ENCODE measurements at regions not wholly inside any gene's neighbourhood (a gene's known extent, or its start where the extent isn't known, plus 50 kb on each side); places are given as distances from the start of the nearest gene placed in this dataset.

- no peaks in the 10 kb centered on the region for H3K36me3 ChIP-seq (ENCODE audit: control insufficient read depth in 2 of 2, insufficient read depth in 1 of 2, low read length in 2 of 2)
- H3K4me3 ChIP-seq (ENCODE audit: low read depth, low read length): no peak overlapping the region
- no peaks in the 10 kb centered on the region for H3K9me3 ChIP-seq (ENCODE audit: control insufficient read depth, insufficient read depth, low read depth, low read length)
- no peak overlapping the region for H3K27ac ChIP-seq (ENCODE audit: extremely low read depth, low read depth, low read length)
- POLR2A ChIA-PET: no interaction called here
- H3K4me1 ChIP-seq (ENCODE audit: control insufficient read depth, insufficient read depth, low read length): no peaks in the 10 kb centered on the region
- TF ChIP-seq ZNF530 (tag by site-specific recombination; IDR thresholded peaks at IDR 0.05; ENCODE audit: low read depth) (no peak), ZNF132 (tag by site-specific recombination; IDR thresholded peaks at IDR 0.05; ENCODE audit: borderline replicate concordance) (no peak), ZNF791 (tag by site-specific recombination; IDR thresholded peaks at IDR 0.05) (no peak), ZNF24 (tag by site-specific recombination; IDR thresholded peaks at IDR 0.05) (no peak), PRDM6 (tag by site-specific recombination; IDR thresholded peaks at IDR 0.05) (no peak), ZNF704 (tag by site-specific recombination; IDR thresholded peaks at IDR 0.05) (no peak), ZNF658 (tag by site-specific recombination; IDR thresholded peaks at IDR 0.05) (no peak), ZFP3 (tag by site-specific recombination; IDR thresholded peaks at IDR 0.05; ENCODE audit: low read depth) (no peak), ZEB2 (tag by site-specific recombination; IDR thresholded peaks at IDR 0.05) (no peak), MEIS1 (CRISPR knock-in tag; IDR thresholded peaks at IDR 0.05; ENCODE audit: borderline replicate concordance) (no peak), ZNF549 (tag by site-specific recombination; IDR thresholded peaks at IDR 0.05) (no peak), ZNF621 (tag by site-specific recombination; IDR thresholded peaks at IDR 0.05) (no peak), ZNF488 (tag by site-specific recombination; IDR thresholded peaks at IDR 0.05) (no peak)
- CTCF ChIA-PET: no interaction called here
Observed at GRCh38 chr2:51231071-51231470, 199.1 kb upstream of the NRXN1 start.

- Histone ChIP-seq H3K36me3 (ENCODE audit: control insufficient read depth in 2 of 2, insufficient read depth in 1 of 2, low read length in 2 of 2) (no peaks in the 10 kb centered on the region), H3K9me3 (ENCODE audit: control insufficient read depth, insufficient read depth, low read depth, low read length) (no peaks in the 10 kb centered on the region), H3K4me1 (ENCODE audit: control insufficient read depth, insufficient read depth, low read length) (no peaks in the 10 kb centered on the region), H3K4me3 (ENCODE audit: low read depth, low read length) (no peak overlapping the region), H3K27ac (ENCODE audit: extremely low read depth, low read depth, low read length) (no peak overlapping the region)
- TF ChIP-seq SP7 (tag by site-specific recombination; IDR thresholded peaks at IDR 0.05): no peak
- peak; percentile 59; the same call in 1 of the 2 replicates for TF ChIP-seq ATF2 (tag by site-specific recombination; IDR thresholded peaks at IDR 0.05; ENCODE audit: low read depth)
- CTCF ChIA-PET: no interaction called here
- POLR2A ChIA-PET: no interaction called here
Observed at GRCh38 chr2:51225377-51225776, 193.4 kb upstream of the NRXN1 start.

GRCh38 chr2:51224790-51225189 is 192.9 kb upstream of the NRXN1 start:
- CTCF ChIA-PET: no interaction called here
- TF ChIP-seq ZBTB17 (tag by site-specific recombination; IDR thresholded peaks at IDR 0.05): no peak
- TF ChIP-seq ZNF398 (tag by site-specific recombination; IDR thresholded peaks at IDR 0.05): no peak
- TF ChIP-seq ZNF610 (tag by site-specific recombination; IDR thresholded peaks at IDR 0.05; ENCODE audit: borderline replicate concordance): no peak
- TF ChIP-seq ZNF202 (tag by site-specific recombination; IDR thresholded peaks at IDR 0.05; ENCODE audit: borderline replicate concordance): no peak
- no peak for TF ChIP-seq ZFP41 (tag by site-specific recombination; IDR thresholded peaks at IDR 0.05; ENCODE audit: borderline replicate concordance)
- no peak for TF ChIP-seq ZNF792 (tag by site-specific recombination; IDR thresholded peaks at IDR 0.05)
- TF ChIP-seq ZNF280D (tag by site-specific recombination; IDR thresholded peaks at IDR 0.05): no peak
- TF ChIP-seq ZNF157 (tag by site-specific recombination; IDR thresholded peaks at IDR 0.05): no peak

More at GRCh38 chr2:51224790-51225189, 192.9 kb upstream of the NRXN1 start:
- no peak overlapping the region for H3K4me3 ChIP-seq (ENCODE audit: low read depth, low read length)
- no peaks in the 10 kb centered on the region for H3K9me3 ChIP-seq (ENCODE audit: control insufficient read depth, insufficient read depth, low read depth, low read length)
- no peaks in the 10 kb centered on the region for H3K4me1 ChIP-seq (ENCODE audit: control insufficient read depth, insufficient read depth, low read length)
- POLR2A ChIA-PET: no interaction called here
- H3K27ac ChIP-seq (ENCODE audit: extremely low read depth, low read depth, low read length): no peak overlapping the region
- H3K36me3 ChIP-seq (ENCODE audit: control insufficient read depth in 2 of 2, insufficient read depth in 1 of 2, low read length in 2 of 2): no peaks in the 10 kb centered on the region
